Renal cortex interstitium (tissue), 11 donors: ENCODE measurements at regions not wholly inside any gene's neighbourhood (a gene's known extent, or its start where the extent isn't known, plus 50 kb on each side); places are given as distances from the start of the nearest gene placed in this dataset.
"Not testable (repeated sequence)": the region's sequence is repeated elsewhere in the genome, so short reads cannot be mapped to it uniquely, and the experiment has no call there.

Source experiments
- DNase-seq, 11 donors: peaks; one replicate each; pipeline ENCODE4 v3.0.0-alpha.2; 2013; ENCODE audit warnings: low read depth in 9 of 11, low spot score in 4 of 11; ENCODE audit errors: extremely low read depth in 1 of 11

DNA sequence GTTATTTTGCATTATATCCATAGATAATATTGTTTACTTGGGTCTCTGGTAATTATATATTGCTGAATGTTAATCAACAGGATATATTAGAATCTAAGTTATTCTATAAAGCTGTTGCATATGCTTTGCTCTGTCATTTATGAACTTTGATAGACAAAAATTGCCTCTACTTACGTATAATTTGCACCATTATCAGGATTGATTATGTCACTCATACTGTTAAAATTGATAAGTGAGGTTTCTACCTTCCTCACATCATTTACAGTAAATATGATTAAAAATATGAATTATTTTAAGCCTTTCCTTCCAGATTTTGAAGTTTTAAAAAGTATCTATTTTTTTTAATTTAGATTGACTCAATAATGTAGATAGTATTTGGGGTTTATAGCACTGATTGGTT, 1540.4 kb upstream of the PRMT6 start:
- no peak for DNase-seq

DNA sequence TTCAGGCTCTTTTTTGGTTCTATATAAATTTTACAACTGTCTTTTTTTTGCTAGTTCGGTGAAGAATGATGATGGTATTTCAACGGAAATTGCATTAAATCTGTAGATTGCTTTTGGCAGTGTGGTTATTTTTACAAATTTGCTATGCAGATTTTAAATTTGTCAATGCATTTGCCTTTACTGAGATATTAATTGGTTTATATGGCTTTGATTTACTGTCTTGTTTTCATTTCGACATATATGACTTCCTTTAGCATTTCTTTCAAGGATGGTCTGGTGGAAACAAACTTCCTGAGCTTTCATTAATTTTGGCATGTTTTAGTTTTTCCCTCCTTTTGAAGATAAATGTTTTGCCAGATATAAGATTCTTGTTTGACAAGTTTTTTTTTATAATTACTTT, 1522.5 kb upstream of the PRMT6 start:
- DNase-seq, result no peak

DNA sequence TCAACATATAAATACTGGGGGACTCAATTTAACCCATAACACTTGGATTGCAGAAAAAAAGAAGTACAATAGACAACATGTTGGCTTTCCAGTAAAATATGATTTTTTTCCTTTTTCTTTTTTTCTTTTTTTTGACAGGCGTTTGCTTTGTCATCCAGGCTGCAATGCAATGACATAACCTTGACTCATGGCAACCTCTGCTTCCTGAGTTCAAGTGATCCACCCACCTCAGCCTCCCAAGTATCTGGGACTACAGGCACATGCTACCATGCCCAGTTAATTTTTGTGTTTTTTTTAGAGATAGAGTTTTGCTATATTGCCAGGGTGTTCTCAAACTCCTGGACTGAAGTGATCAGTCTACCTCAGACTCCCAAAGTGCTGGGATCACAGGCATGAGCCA, 1512.0 kb upstream of the PRMT6 start:
- DNase-seq, result no peak

DNA sequence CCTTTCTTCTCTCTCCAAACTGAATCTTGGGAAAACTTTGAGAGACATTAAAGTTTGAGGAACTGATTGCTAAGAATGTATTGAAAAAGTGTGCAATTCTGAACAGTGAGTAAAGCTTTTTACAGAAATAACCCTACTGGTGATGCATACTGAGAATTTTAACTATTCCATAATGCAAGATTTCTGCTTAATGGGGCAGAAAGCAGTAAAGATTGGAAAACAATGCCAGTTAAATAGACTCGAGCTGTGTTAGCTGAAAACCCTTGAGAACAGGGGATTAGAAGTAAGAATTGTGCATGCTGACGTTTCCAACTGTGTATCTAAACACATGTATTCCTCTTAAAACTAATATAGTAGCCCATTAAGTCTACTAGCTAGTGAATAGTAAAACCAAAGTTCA, 1500.2 kb upstream of the PRMT6 start:
- DNase-seq, result no peak

DNA sequence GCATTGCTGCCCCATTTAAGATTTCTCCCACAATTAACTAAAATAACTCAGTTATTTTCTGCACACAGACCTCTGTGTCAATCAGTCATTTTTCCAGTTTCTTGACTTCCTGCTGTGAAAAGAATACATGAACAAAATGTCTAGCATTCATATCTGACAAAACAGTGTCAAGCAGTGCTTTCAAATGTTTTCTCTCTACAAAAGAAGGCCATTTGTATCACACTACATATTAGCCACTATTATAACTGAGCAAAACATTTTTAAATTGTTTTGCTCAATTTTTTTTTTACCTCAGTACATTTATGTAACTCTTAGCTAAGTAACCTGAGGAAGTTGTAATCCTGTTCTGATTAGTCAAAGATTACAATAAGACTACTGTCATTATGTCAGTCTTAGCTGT, 1498.5 kb upstream of the PRMT6 start:
- DNase-seq, result no peak

DNA sequence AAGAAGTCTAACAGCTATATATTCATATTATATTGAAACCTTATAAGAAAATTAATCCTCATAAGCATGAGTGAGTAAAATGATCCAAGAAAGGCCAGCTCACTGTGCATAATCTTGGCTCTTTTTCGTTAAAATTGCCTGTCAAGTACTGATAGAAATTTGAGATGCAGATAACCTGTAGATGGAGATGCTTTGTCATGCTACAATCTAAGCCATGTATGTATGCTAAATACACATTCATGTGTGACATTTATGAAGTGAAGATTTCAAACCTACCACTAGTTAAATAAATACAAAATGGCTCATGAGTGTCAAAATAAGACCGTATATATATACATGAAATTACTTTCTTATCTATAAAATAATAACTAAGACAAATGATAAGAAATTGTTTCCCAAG, 1491.5 kb upstream of the PRMT6 start:
- no peak for DNase-seq

DNA sequence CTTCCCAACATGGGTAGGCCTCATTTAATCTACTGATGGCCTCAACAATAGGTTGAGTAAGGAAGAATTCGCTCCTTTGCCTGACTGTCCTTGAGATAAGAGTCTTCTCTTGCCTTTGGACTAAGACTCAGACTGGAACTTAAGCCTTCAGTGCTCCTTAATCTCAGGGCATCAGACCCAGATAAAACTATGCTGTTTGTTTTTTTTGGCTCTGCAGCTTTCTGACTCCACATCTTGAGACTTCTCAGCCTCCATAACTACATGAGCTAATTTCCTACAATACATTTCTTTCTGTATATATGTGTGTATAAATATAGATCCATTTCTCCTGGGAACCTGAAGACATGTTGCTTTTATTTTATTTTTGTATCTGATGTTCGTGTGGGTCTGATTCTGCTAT, 1470.7 kb upstream of the PRMT6 start:
- no peak for DNase-seq

DNA sequence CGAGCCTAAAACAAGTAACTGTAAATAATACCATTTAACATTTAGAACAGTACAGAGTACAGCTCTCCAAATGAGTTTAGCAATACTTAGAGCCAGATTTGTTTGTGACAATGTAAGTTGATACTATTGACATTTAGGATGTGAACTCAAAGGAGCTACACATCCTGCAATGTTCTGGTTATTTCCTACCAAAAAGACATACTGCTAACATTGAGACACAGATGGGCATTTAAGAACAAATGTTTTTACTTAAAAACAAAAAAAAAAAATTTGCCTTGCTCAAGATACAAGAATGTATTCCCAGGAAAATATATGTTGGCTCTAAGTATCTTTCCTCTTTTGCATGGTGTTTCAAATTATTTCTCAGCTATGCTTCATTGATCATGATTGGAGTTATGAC, 1464.8 kb upstream of the PRMT6 start:
- DNase-seq, result no peak

DNA sequence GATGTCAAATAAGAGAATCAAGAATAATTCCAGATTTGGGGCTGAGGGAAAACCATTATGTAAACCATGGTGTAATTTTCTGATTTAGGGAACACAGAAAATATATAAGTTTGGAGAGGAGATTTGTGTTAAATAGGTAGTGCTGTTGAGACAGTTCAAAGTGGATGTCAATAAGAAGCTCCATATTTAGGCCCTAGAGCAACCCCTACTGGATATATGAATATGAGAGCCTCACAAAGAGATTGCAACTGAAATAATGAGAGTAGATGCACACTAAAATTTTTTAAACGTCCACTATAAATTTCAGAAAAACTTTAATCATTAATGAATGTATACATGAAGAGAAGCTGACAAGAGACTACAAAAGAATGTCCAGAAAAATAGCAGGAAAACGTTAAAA, 1447.8 kb upstream of the PRMT6 start:
- no peak for DNase-seq

DNA sequence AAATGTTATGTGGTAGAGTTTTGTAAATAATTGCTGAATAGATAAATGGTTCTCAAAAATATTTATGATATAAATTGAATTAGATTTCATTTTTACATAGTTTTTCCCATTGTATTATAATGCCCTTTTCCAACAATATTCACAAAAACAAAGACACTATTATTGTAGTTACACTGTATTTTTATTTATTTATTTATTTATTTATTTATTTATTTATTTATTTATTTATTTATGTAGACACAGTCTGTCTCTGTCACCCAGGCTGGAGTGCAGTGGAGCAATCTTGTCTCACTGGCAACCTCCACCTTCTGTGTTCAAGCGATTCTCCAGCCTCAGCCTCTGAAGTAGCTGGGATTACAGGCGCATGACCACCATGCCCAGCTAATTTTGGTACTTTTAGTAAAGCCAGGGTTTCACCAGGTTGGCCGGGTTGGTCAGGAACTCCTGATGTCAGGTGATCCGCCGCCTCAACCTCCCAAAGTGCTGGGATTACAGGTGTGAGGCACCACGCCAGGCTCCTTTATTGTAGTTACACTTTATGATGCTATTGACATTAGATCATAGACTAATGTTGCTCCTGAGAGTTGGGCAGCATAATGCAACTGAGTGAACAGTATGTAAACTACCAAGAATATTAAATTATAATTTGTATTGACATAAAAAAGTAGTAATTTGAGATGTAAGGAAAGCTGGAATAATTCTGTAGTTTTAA, 1430.0 kb upstream of the PRMT6 start:
- no peak for DNase-seq

DNA sequence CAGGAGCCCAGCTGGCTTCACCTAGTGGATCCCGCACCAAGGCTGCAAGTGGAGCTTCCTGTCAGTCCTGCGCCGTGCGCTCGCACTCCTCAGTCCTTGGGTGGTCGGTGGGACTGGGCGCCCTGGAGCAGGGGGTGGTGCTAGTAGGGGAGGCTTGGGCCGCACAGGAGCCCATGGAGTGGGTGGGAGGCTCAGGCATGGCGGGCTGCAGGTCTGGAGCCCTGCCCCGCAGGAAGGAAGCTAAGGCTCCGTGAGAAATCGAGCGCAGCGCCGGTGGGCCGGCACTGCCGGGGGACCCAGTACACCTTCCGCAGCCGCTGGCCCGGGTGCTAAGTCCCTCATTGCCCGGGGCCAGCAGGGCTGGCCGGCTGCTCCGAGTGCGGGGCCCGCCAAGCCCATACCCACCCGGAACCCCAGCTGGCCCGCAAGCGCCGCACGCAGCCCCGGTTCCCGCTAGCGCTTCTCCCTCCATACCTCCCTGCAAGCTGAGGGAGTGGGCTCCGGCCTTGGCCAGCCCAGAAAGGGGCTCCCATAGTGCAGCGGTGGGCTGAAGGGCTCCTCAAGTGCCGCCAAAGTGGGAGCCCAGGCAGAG, 1425.2 kb upstream of the PRMT6 start:
- DNase-seq, result not testable (repeated sequence)

DNA sequence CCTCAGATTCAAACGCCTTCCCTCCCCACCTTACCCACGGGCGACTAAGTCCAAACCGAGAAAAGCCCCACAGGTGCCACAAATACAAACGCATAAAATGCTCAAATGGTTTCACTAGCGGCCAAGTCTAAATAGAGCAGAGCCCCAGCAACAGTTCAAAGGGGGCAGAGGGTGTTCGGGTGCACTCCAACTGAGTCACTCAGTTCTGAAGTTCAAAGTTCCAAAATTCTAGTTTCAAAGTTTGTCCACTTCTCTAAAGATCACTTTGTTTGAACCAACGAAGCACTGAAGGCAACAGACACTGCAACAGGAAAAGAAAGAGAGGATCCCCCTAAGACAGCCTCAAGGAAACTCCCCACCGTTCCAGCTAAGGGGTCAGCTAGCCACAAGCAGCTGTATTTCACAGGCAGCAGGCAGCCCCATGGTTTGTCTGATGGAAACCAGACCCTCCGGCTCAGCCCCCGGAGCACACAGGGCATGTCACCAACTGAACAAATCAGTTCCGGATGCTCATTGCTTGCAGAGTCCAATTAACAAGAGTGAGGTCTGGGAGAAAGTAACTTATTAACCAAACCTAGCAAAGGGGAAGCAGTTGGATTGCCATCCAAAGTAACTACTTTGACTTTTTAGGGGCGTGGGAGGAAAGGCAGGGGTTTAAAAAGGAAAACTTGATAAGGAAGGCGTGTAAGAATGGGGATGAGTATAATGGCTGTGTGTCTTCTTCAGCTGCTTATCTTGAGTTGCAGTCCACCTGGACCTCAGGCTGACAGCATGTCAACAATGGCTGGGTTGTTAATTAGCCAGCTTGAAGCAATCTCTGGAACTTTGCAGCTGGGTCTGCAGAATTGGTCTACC, 1423.9 kb upstream of the PRMT6 start:
- DNase-seq, result peak; percentile 26 to 69 (median 49)

DNA sequence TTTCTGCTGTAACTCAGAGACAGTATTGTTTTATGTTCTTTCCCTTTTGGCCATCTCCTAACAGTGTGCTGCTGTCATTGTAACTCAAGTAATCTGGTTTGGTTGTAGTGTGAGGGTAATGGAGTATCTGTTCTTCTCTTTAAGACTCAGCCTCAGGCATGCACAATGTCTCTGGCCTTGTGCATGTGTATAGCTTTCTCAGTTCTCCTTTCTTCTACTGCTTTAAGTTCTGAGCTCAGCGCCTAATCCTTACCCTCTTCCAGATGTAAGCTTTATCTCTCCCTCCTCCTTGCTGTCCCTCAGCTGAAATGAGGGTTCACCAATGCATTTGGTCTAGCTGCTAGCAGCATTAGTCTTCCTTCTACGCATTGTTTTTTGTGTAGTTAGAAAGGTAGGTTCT, 1420.4 kb upstream of the PRMT6 start:
- no peak for DNase-seq

DNA sequence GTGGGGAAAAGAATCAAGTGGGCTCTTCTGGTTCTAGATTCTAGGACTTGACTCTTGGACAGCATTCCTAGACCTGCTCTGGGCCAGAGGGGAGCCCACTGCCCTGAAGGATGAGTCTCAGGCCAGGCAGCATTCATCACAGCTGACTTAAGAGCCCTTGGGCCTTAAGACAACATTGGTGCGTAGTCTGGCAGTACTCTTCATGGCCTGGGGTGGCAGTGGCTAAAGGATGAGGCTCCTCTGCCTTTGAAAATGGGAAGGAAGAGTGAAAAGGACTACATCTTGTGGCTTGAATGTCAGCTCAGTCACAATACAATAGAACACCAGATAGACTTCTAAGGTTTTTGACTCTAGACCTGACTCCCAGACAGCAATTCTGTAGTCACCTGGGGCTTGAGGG, 1415.1 kb upstream of the PRMT6 start:
- DNase-seq, result no peak

DNA sequence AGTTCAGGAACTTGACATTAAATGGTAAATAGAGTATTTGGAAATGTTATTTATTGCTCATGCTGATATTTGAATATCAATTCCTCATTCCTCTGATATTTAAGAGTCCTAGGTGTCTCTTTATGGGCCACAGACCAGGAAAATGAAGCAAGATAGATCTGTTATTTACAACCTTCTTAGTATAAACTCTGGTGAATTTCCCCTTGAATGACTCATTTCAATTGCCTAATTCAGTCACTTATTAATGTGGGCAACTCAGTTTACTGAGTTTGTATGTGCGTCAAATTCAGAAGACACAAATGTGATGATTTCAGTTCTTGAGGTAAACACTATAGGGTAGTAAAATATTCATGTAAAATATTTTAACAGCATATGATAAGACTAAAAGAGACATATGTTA, 1404.4 kb upstream of the PRMT6 start:
- no peak for DNase-seq

DNA sequence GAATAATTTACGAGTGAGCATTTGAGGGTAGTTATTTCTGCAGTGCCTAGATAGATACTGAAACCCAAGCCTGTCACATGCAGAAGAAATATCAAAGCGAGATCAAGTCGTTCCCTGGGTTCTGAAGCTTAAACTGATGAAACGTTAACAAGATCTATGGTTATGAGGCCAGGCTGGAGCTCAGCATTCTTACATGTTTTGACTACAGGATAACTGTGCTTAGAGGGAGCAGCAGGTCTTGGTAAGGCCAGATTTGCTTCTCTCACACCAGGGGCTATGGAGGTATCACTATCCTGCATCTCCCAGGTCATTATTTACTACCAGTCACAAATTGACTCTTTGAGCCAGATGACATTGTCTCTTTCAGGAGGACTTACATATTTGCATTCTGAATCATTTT, 1401.4 kb upstream of the PRMT6 start:
- DNase-seq, result no peak

DNA sequence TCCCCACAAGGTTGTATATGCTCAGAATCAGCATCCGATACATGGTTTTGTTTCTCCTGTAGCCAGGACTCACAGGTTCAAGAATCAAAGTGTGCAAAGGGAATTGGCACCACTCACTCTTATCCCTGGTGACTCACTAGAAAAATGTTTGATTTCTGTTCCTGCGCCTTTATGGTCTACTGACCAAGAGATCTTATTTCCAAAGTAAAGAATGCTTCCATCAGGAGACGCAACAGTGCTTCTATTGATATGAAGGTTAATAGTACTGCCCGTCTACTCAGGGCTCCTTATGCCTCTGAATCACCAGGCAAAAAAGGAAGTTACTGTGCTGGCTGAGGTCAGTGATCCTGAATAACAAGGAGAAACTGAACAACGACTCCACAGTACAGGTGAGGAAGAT, 1392.0 kb upstream of the PRMT6 start:
- DNase-seq, result peak in 2 of 11 donors; percentile 3 to 5

DNA sequence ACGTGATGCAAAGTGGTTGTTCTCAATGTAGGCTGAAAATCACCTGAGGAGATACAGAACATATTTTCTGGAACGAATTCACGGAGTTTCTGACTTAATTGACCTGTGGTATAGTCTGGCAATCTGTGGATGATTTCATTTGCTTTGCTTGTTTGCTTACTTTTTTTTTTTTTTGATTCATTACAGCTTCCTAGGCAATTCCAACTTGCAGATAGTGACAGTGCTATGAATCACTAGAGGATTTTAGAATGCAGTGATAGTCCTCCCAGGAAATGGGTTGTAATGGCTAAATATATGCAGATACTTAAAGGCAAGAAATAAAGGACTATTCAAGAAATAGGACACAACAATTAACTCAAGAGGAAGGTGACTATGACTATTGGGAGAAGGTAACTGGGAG, 1378.1 kb upstream of the PRMT6 start:
- no peak for DNase-seq

DNA sequence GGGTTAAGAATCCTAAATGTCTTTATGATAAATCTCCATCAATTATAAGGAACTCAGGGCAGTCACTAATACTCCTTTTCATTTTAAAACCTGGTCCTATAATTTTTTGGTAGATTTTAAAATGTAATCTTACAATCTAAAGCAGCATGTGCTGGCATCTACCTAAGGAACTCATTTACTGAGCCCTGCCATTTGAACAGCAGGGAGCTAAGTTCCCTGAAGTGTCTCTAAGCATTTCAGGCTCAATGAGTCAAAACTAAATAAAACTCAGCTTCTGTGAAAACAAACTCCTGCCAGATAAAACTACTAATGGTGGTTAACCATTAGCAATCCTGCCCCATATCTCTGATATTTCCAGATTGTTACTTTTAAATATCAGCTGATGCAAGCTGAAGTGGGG, 1371.8 kb upstream of the PRMT6 start:
- DNase-seq, result no peak

DNA sequence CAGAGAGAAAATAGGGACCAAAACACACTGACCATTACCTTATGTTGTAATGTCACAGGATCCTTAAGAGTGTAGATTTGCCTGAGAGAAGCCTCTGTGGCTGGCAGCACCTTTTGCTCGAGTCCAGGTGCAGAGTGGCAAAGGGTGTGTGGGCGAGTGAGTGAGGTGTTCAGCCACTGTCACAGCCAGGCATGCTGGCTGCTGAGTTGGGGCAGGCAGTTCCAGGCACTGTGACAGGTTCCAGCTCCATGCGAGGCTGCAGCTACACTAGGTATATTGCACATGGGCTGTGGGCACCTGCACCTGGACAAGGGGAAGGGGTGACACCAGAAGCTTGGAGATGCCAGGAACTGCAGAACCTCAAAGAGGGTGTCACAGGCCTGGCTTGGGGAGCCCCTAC, 1370.4 kb upstream of the PRMT6 start:
- DNase-seq, result no peak
